Motor neuron (in vitro differentiated cells): ENCODE measurements at regions not wholly inside any gene's neighbourhood (a gene's known extent, or its start where the extent isn't known, plus 50 kb on each side); places are given as distances from the start of the nearest gene placed in this dataset.
"Not testable (repeated sequence)": the region's sequence is repeated elsewhere in the genome, so short reads cannot be mapped to it uniquely, and the experiment has no call there.

Experiments used
- ATAC-seq, 8 experiments: fragments of 200-7000 bp; cut with Tn5 transposase; replicated peaks in 6 of 8; 2 replicates each; pipeline ENCODE4 v1.8.0; 2021; ENCODE audit warnings: mild to moderate bottlenecking in 8 of 8, moderate library complexity in 8 of 8
- H3K27ac ChIP-seq, 2 donors: fragments of 250-450 bp; sonication (Bioruptor Pico); 2 replicates each; pipeline ENCODE4 v1.9.0; 2021; ENCODE audit warnings: antibody characterized with exemption in 2 of 2, mild to moderate bottlenecking in 2 of 2, moderate library complexity in 1 of 2
- H3K4me1 ChIP-seq, 2 donors: fragments of 250-450 bp; sonication (Bioruptor Pico); replicated peaks in 1 of 2; 2 replicates each; pipeline ENCODE4 v1.6.1; 2021; ENCODE audit warnings: antibody characterized with exemption in 2 of 2, mild to moderate bottlenecking in 2 of 2, moderate library complexity in 1 of 2
- H3K4me3 ChIP-seq, 5 donors: fragments of 250-450 bp; sonication (Bioruptor Pico); 2 replicates each; pipeline ENCODE4 v1.9.0; 2021; ENCODE audit warnings: antibody characterized with exemption in 5 of 5, mild to moderate bottlenecking in 5 of 5, moderate library complexity in 4 of 5
- WGBS, 10 experiments: fragments of 450-650 bp; shearing (Covaris generic); methylation state at CpG; one replicate each; pipeline ENCODE4 v1.0.0; 2022; 5-methylcytosine and 5-hydroxymethylcytosine counted together
- in situ Hi-C, 9 experiments: fragments of 400-800 bp; cut with MboI; loops; one replicate each; pipeline ENCODE4 v1.15.0; 2021; ENCODE audit warnings: low sequenced_read_pairs in 9 of 9, low pct_unique_long_range_greater_than_20kb in 2 of 9; ENCODE audit not compliant: unreplicated experiment in 9 of 9

DNA sequence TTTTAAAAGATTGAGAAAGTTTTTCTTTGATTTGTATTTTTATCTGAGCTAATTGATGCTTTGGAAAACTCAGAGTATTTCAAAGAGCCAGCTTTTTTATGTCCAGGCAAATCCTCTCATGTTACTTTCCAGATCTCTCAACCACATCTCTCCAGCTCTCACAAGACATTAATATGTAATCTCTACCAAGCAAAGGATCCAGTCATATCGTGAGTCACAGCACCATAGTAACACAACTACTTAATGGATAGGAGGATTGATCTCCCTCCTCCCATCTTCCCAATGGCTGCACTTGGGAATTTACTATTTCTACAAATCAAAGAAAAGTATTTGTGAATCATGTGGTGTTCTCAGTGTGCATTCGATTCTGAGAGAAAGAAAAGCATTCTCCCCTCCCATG, 63.3 kb downstream of the POU4F1 start:
- peak in 4 of 8 experiments; percentile 45 to 65 (median 60) for ATAC-seq
- peaks cover 4% of the 10 kb centered on the region in 2 donors for H3K4me1 ChIP-seq
- in situ Hi-C loops: no loop called here
- H3K27ac ChIP-seq: no peak overlapping the region
- WGBS, 10 experiments: 0 to 38% (median 15%) methylated on average over 1 to 2 of the region's 2 CpGs; no CpG with 5 or more reads in 3 of the 10 experiments
- H3K4me3 ChIP-seq: no peak overlapping the region

DNA sequence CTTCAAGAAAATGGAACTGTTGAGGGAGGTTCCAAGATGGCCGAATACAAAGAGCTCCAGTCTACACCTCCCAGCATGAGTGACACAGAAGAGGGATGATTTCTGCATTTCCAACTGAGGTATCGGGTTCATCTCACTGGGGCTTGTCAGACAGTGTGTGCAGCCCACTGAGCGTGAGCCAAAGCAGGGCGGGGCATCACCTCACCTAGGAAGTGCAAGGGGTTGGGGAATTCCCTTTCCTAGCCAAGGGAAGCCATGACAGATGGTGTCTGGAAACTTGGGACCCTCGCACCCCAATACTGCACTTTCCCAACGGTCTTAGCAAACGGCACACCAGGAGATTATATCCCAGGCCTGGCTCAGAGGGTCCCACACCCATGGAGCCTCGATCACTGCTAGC, 77.3 kb downstream of the POU4F1 start:
- 17 to 100% (median 100%) methylated on average over 1 to 2 of the region's 8 CpGs; no CpG with 5 or more reads in 3 of the 10 experiments for WGBS, 10 experiments
- H3K4me1 ChIP-seq, H3K4me3 ChIP-seq, in situ Hi-C loops, H3K27ac ChIP-seq, ATAC-seq: not testable (repeated sequence)

DNA sequence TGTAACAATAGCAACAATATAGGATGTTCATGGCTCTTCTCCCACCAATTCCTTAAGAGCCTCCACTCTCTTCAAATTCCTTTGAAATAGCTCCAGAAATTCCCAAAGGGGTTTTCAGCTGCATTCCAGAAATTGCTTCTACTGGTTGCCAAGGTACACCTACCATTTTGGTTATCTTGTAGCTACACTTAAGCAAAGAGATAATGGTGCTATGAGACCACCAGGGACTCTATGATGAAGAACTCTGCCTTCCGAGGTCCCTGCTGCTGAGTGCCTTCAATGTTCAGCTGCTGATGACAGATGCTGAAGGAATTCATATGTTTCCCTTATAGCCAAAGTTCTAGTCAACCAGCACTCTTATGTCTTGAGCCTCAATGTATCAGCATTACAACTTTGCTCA, 78.4 kb downstream of the POU4F1 start:
- WGBS, 10 experiments: 0 to 100% (median 67%) methylated on average over 1 of the region's 1 CpG; no CpG with 5 or more reads in 5 of the 10 experiments
- Histone ChIP-seq H3K4me3 (no peak overlapping the region), H3K27ac (no peak overlapping the region), H3K4me1 (no peaks in the 10 kb centered on the region)
- in situ Hi-C loops: no loop called here
- no peak for ATAC-seq

DNA sequence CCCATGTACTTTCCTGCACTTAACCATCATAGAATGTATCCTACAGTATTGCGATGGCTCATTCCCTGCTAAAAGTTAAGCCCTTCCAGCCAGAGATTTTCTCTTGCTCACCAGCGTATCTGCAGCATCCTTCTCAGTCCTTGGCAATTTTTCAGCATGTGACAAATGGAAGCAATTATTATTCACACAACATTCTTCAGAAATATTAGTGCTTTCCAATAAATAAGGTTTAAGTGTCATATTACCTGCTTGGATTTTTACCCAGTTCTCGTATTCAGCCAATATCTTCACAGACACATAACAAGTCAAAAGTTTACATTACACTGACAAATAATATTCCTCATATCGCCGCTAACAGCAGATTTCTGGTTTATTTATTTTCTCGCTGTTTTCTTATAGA, 82.3 kb downstream of the POU4F1 start:
- 34 to 100% (median 91%) methylated on average over 3 to 6 of the region's 6 CpGs for WGBS, 10 experiments
- Histone ChIP-seq H3K4me3 (no peak overlapping the region), H3K27ac (no peak overlapping the region), H3K4me1 (no peaks in the 10 kb centered on the region)
- ATAC-seq: no peak
- in situ Hi-C loops: no loop called here

DNA sequence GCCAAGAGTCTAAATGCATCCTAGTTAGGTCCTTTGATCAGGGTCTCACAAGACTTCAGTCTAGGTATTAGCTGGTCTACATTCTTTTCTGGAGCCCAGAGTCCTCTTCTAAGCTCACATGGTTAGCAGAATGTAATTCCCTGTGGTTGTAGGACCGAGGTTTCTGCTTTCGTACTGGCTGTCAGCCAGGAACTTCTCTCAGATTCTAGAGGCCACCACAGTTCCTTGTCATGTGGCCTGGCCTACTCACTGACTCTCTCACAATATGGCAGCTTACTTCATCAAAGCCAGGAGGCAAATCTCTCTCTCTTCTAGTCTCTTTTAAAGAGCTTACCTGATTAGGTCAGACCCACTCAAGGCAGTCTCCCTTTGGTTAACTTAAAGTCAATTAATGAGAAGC, 82.9 kb downstream of the POU4F1 start:
- in situ Hi-C loops: no loop called here
- H3K4me3 ChIP-seq: no peak overlapping the region
- no peak overlapping the region for H3K27ac ChIP-seq
- WGBS, 10 experiments: 0 to 94% (median 50%) methylated on average over 1 to 2 of the region's 2 CpGs; no CpG with 5 or more reads in 4 of the 10 experiments
- no peaks in the 10 kb centered on the region for H3K4me1 ChIP-seq
- ATAC-seq: no peak

DNA sequence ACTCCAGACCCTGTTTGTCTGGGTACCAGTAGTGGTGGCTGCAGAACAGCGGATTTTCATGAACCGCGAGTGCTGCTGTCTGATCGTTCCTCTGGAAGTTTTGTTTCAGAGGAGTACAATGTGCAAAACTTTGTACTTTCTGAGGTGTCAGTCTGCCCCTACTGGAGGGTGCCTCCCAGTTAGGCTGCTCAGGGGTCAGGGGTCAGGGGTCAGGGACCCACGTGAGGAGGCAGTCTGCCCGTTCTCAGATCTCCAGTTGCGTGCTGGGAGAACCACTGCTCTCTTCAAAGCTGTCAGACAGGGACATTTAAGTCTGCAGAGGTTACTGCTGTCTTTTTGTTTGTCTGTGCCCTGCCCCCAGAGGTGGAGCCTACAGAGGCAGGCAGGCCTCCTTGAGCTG, 84.9 kb downstream of the POU4F1 start:
- 70 to 80% methylated on average over 1 to 2 of the region's 7 CpGs; no CpG with 5 or more reads in 8 of the 10 experiments for WGBS, 10 experiments
- in situ Hi-C loops, ATAC-seq, H3K4me1 ChIP-seq, H3K4me3 ChIP-seq, H3K27ac ChIP-seq: not testable (repeated sequence)

GRCh38 chr13:78499802-78500201, 103.5 kb downstream of the POU4F1 start:
- Histone ChIP-seq H3K4me1 (peaks cover 0 to 9% of the 10 kb centered on the region in 2 donors), H3K27ac (no peak overlapping the region), H3K4me3 (no peak overlapping the region)
- peak in 5 of 8 experiments; percentile 86 to 97 (median 91) for ATAC-seq
- 0 to 29% (median 10%) methylated on average over 2 to 4 of the region's 4 CpGs; no CpG with 5 or more reads in 1 of the 10 experiments for WGBS, 10 experiments
- in situ Hi-C loops: no loop called here

GRCh38 chr13:78497702-78498355, 105.5 kb downstream of the POU4F1 start:
- Histone ChIP-seq H3K27ac (no peak overlapping the region), H3K4me3 (no peak overlapping the region), H3K4me1 (peaks cover 0 to 9% of the 10 kb centered on the region in 2 donors)
- in situ Hi-C loops: no loop called here
- WGBS, 10 experiments: 6 to 93% (median 83%) methylated on average over 2 to 6 of the region's 8 CpGs; no CpG with 5 or more reads in 3 of the 10 experiments
- ATAC-seq: no peak

GRCh38 chr13:78491978-78492377, 111.4 kb downstream of the POU4F1 start:
- H3K27ac ChIP-seq: no peak overlapping the region
- no peaks in the 10 kb centered on the region for H3K4me1 ChIP-seq
- in situ Hi-C loops: no loop called here

GRCh38 chr13:78490225-78490624, 113.1 kb downstream of the POU4F1 start:
- ATAC-seq, H3K4me3 ChIP-seq, in situ Hi-C loops, H3K4me1 ChIP-seq, H3K27ac ChIP-seq: not testable (repeated sequence)
- WGBS, 10 experiments: 28 to 95% (median 85%) methylated on average over 3 to 7 of the region's 7 CpGs

More at GRCh38 chr13:78491978-78492377, 111.4 kb downstream of the POU4F1 start:
- no peak overlapping the region for H3K4me3 ChIP-seq
- ATAC-seq: no peak

GRCh38 chr13:78487707-78488106, 115.6 kb downstream of the POU4F1 start:
- WGBS, 10 experiments: 0 to 90% (median 22%) methylated on average over 1 of the region's 1 CpG; no CpG with 5 or more reads in 5 of the 10 experiments
- H3K4me3 ChIP-seq: no peak overlapping the region
- ATAC-seq: no peak
- in situ Hi-C loops: no loop called here
- H3K27ac ChIP-seq: no peak overlapping the region
- no peaks in the 10 kb centered on the region for H3K4me1 ChIP-seq

DNA sequence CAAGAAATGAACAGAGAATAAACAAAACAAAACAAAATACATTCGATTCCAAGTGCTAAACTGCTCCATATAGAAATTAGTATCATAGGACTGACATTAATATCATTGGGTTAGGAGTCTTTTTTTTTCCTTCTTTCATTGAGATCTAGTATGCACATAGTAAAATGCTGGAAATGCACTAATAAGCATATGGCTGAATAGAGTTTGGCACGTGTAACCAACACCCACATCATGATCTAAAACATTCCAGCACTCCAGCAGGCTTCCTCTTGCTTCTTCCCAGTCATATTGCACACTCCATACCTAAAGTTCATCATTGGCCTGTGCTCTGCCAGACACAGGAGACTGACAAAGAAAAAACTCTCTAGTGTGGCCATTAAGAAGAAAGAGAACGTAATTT, 117.5 kb downstream of the POU4F1 start:
- Histone ChIP-seq H3K27ac (no peak overlapping the region), H3K4me1 (no peaks in the 10 kb centered on the region), H3K4me3 (no peak overlapping the region)
- in situ Hi-C loops: no loop called here
- ATAC-seq: peak in 2 of 8 experiments; percentile 65 to 80
- WGBS, 10 experiments: 0 to 100% (median 80%) methylated on average over 2 to 3 of the region's 3 CpGs; no CpG with 5 or more reads in 1 of the 10 experiments

DNA sequence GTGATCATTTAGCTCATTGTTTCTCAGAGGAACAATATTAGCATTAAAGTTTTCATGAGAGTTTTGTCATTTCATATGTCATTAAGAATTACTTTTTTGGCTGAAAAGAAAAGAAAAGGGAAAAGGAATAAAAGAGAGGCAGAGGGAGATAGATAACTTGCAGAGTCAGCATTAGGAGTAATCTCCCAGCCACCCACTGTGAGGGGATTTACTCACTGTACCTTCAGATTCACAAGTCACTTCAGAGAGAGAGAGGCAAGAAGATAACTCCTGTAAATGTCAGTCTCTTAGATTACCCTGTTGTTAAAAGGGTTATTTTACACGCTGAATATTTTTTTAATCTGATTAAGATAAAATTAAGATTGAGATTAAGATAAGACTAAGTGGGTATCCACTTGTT, 125.2 kb downstream of the POU4F1 start:
- in situ Hi-C loops: no loop called here
- H3K4me1 ChIP-seq: no peaks in the 10 kb centered on the region
- H3K27ac ChIP-seq: no peak overlapping the region
- H3K4me3 ChIP-seq: no peak overlapping the region
- 0 to 100% (median 83%) methylated on average over 1 of the region's 1 CpG for WGBS, 10 experiments
- ATAC-seq: no peak

DNA sequence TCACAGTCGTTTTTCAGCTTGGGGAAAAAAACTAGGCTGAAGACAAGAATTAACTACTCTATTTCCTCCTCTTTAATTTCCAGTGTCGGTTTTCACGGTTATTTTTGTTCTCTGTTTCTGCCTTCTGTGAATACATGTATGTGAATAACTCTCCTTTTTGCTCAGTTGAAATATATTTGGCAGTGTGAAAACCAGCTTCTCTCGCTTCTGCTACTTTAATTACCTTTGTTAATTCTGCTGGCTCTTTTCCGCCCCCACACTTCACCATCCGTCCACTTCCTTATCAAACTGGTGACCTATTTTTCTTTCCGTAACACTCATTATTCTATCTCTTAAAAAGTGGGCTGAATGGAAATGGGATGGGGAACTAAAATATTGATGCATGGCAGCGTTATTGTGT, 126.4 kb downstream of the POU4F1 start:
- no peak overlapping the region for H3K27ac ChIP-seq
- no peak for ATAC-seq
- in situ Hi-C loops: no loop called here
- 25 to 100% (median 88%) methylated on average over 1 to 8 of the region's 8 CpGs; no CpG with 5 or more reads in 1 of the 10 experiments for WGBS, 10 experiments
- H3K4me1 ChIP-seq: no peaks in the 10 kb centered on the region
- no peak overlapping the region for H3K4me3 ChIP-seq
